Coronary artery (tissue), 2 donors: ENCODE measurements at regions not wholly inside any gene's neighbourhood (a gene's known extent, or its start where the extent isn't known, plus 50 kb on each side); places are given as distances from the start of the nearest gene placed in this dataset.

Experiments
- DNase-seq: peaks from one replicate; pipeline ENCODE4 v3.0.0-alpha.2; 2017; ENCODE audit warnings: low spot score
- H3K27ac ChIP-seq, 2 donors: fragments of 200-600 bp; sonication (generic); one replicate each; pipeline ENCODE4 v1.5.1; 2016 to 2019
- H3K4me3 ChIP-seq: fragments of 200-600 bp; sonication (generic); 2 replicates; pipeline ENCODE4 v1.5.1; 2016; ENCODE audit warnings: mild to moderate bottlenecking, moderate library complexity
- CTCF ChIP-seq: fragments of 200-600 bp; sonication (generic); IDR thresholded peaks from one replicate; pipeline ENCODE4 v1.5.1; 2019; ENCODE audit warnings: antibody characterized with exemption

- TF ChIP-seq CTCF = no peak
- no peak for DNase-seq
- Histone ChIP-seq H3K27ac (no peak overlapping the region), H3K4me3 (no peak overlapping the region)
Measured at GRCh38 chr2:118272391-118272790, 184.1 kb downstream of the INSIG2 start.

- no peak for TF ChIP-seq CTCF
- no peak overlapping the region for H3K4me3 ChIP-seq
- no peak for DNase-seq
Measured at GRCh38 chr2:118269408-118270051, 181.3 kb downstream of the INSIG2 start.

GRCh38 chr2:118268268-118268667, 180.0 kb downstream of the INSIG2 start:
- no peak overlapping the region for H3K4me3 ChIP-seq
- no peak for DNase-seq
- TF ChIP-seq CTCF = no peak
- H3K27ac ChIP-seq = no peak overlapping the region

More at GRCh38 chr2:118269408-118270051, 181.3 kb downstream of the INSIG2 start:
- H3K27ac ChIP-seq = no peak overlapping the region

GRCh38 chr2:118265873-118266455, 177.7 kb downstream of the INSIG2 start:
- no peak for DNase-seq
- H3K4me3 ChIP-seq = no peak overlapping the region

GRCh38 chr2:118264232-118264990, 176.1 kb downstream of the INSIG2 start:
- DNase-seq = no peak

More at GRCh38 chr2:118265873-118266455, 177.7 kb downstream of the INSIG2 start:
- TF ChIP-seq CTCF = no peak
- H3K27ac ChIP-seq = no peak overlapping the region

GRCh38 chr2:118257696-118258095, 169.4 kb downstream of the INSIG2 start:
- no peak for TF ChIP-seq CTCF
- no peak overlapping the region for H3K27ac ChIP-seq
- DNase-seq = no peak
- H3K4me3 ChIP-seq = no peak overlapping the region

More at GRCh38 chr2:118264232-118264990, 176.1 kb downstream of the INSIG2 start:
- Histone ChIP-seq H3K27ac (no peak overlapping the region), H3K4me3 (no peak overlapping the region)
- TF ChIP-seq CTCF = no peak
